Activated T-helper 9 cell treated with anti-CD3 and anti-CD28 coated beads, Interleukin-2, amount 50 U/mL, for 16 hours (primary cell): ENCODE measurements at regions not wholly inside any gene's neighbourhood (a gene's known extent, or its start where the extent isn't known, plus 50 kb on each side); places are given as distances from the start of the nearest gene placed in this dataset.
"Not testable (repeated sequence)": the region's sequence is repeated elsewhere in the genome, so short reads cannot be mapped to it uniquely, and the experiment has no call there.

Source experiments
- DNase-seq: peaks from one replicate; pipeline ENCODE4 v3.0.0-alpha.2; 2020; ENCODE audit warnings: low read depth

DNA sequence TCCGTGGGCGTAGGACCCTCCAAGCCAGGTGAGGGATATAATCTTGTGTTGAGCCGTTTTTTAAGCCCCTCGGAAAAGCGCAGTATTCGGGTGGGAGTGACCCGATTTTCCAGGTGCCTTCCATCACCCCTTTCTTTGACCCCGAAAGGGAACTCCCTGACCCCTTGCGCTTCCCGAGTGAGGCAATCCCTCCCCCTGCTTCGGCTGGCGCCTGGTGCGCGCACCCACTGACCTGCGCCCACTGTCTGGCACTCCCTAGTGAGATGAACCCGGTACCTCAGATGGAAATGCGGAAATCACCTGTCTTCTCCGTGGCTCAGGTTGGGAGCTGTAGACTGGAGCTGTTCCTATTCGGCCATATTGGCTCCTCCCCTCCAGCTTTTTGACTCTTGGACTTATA lies 1365.0 kb downstream of the GRIK2 start:
- not testable (repeated sequence) for DNase-seq

DNA sequence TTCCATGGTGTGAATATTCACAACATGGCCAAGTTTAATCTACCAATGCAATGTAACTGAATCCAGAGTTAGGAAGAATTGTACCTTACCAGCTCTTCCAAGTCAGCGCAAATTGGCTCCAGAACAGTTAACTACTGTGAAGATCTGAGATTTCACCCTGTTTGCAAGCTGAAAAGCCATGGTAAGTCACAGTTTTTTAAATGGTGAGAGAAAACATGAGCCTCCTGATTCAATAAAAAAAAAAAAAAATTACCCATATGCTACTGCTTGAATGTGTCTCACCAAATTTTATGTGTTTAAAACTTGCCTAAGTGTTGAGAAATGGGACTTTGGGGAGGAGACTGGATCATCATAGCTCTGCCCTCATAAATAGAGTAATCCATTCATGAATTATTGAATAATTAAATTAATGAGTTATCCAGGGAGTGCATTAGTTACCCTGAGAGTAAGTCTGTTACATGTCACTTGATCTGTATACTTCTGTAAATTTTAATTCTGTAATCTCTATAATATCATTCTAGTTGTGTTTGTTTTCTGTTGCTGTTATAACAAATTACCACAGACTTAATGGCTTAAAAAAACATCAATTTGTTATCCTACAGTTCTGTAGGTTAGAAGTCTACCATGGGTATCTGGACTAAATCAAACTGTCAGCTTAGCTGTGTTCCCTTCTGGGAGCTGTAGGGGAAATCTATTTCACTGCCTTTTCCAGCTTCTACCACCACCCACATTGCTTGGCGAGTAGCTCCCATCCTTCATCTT lies 1355.9 kb downstream of the GRIK2 start:
- DNase-seq = no peak

GRCh38 chr6:102746941-102747340 lies 1353.4 kb downstream of the GRIK2 start:
- DNase-seq = no peak

- no peak for DNase-seq
Measured at GRCh38 chr6:102742754-102743356, 1349.3 kb downstream of the GRIK2 start.

DNA sequence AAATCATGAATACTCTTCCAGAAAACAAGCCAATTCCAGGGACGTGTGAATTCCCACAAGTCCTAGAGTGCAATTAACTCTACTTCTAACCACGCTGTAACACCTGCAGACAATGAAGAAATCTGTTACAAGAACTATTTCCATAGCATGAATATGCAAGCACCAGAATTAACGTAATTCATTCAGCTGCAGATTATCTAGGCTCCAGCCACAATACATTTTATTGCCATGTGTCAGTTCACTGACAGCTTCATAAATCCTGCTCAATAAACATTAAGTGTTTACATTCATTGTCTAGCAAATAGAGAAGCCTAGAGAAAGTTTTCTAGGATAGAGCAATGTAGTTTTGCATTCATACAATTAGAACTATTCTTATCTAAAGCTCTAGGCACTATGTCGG lies 1348.5 kb downstream of the GRIK2 start:
- DNase-seq = no peak

GRCh38 chr6:102736941-102737368 lies 1343.4 kb downstream of the GRIK2 start:
- no peak for DNase-seq

DNA sequence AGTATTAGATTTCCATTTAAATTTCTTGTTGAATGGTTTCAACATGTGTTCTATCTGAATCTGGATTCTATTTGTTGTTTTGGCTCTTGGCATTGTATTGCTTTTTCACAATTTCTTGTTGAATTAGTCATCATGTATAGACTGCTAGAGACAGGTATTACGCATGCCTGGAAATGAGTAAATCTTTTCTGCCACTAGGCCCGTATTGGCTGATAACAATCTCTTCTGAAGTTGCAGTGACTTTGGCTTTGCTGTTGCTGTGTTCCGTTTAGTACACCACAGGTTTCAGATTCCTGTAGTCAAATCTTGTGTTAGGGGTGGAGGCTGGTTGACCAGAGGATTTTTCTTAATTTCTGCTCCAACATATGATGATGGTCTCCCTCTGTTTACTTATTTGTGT lies 1339.4 kb downstream of the GRIK2 start:
- no peak for DNase-seq

DNA sequence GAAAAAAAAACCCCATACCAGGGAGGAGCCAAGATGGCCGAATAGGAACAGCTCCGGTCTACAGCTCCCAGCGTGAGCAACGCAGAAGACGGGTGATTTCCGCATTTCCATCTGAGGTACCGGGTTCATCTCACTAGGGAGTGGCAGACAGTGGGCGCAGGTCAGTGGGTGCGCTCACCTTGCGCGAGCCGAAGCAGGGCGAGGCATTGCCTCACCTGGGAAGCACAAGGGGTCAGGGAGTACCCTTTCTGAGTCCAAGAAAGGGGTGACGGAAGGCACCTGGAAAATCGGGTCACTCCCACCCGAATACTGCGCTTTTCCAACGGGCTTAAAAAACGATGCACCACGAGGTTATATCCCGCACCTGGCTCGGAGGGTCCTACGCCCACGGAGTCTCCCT lies 1328.6 kb downstream of the GRIK2 start:
- DNase-seq = not testable (repeated sequence)

- DNase-seq = no peak
Measured at GRCh38 chr6:102717737-102718456, 1324.4 kb downstream of the GRIK2 start.

- no peak for DNase-seq
Measured at GRCh38 chr6:102717252-102717651, 1323.7 kb downstream of the GRIK2 start.

DNA sequence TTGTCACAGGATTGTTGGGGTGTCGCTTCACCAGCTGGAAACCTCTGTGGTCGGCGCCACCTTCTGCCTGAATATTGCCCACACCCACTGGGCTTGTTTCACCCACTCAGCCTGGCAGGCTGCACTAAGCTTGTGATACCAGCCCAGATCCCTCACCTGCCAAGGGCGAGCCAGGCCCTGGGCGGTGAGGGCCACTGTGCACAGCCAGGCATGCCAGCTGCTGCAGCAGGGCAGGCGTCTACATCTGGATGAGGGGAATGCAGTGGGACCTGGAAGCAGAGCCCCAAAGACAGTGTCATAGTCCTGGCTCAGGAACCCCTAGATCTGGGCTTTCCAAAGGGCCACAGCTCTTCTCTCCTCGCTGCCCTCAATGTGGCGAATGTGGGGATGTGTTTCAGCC lies 1307.5 kb downstream of the GRIK2 start:
- DNase-seq = no peak

DNA sequence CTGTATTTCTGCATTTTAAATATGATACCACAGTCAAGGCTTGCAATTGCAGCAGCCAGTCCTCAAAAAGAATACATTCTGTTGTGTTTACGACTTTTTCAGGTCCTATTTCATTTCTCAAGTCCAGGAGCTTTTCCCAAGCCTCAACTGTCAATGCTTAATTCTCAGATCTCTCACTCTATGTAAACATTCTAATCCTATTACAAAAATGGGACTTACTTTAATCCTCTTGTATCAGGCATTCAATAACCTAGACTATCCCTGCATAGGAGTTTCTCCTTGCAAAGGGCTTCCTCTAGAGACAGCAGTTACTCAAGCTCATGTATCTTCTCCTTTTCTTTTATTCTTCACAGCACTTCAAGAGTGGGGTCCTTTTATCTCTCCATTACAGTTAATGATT lies 1293.0 kb downstream of the GRIK2 start:
- DNase-seq = no peak

DNA sequence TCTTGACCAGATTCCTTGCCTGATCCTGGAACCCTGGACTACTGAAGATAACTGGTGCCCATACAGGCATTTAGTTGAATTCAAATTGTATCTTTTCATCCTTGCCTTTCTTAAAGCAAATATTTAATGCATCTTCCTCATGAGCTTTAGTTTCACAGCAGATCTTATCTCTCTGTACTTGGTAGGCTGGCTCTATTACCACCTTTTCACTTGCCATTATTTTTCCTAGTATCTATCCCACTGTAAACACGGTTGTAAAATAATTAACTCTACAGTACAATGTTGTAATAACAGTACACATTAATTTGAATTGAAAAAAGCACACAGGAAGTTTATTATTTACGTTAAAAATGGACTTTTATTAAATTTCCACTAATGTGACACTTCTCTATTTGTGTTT lies 1286.9 kb downstream of the GRIK2 start:
- no peak for DNase-seq

DNA sequence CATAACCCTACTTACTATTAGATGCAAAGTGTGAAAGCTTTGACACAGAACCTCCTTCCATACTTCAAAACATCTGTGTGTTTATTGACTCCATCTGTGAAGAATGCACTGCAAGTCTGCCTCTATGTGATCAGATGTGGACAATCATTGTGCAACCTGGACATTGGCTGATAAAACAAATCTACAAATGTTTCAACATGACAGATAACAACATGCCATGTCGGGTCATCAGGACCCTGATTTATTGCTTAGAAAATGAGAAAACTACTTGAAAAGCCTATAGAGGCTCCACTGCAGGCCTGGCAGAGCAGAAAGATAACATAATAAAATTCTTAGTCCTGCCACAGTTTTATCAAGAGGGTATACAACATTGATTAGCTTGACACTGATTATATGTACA lies 1286.4 kb downstream of the GRIK2 start:
- no peak for DNase-seq

DNA sequence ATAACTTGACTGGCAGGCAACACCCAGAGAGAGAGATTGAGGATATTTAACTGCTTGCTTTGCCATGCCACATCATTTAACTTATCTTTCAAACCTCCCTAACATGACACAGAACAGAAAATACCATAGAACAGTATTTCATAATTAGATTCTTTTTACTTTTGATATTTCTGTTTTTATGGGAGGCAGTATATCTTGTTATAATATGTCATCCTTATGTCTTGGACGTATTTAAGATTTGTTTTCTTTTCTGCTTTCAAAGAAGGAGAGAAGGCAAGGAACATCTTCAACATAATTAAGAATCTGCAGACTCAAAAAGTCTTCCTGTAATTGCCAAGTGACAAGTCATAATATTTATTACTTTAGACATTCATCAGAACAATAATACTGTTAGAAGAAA lies 1283.7 kb downstream of the GRIK2 start:
- no peak for DNase-seq

DNA sequence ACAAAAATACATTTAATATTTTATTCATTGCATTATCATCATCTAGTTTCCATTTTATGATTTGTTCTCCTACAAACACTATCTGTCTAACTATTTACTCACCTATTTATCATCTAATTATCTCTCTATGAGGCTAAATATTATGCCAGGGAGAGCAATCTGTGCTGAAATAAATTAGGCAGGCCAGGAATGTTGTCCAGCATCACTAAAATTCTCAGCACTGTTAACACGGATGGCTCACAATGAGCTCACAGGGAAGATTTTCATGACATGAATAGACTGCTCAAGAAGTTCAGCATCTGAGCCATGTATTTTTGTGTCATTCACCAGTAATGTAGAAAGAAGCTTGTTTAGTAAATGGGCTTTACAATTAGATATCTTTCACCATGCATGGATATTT lies 1277.2 kb downstream of the GRIK2 start:
- no peak for DNase-seq

DNA sequence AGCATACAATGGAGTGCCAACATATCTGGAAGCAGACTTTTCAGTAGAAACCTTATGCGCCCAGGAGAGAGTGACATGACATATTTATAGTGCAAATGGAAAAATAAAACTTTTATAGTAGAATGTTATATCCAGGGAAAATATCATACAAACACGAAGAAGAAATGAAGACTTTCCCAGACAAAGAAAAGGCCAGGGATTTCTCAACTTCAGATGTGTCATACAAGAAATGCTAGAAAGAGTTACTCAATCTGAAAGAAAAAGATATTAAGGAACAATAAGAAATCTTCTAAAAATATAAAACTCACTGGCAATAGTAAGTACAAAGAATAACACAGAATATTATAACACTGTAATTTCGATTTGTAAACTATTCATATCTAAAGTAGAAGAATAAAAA lies 1269.3 kb downstream of the GRIK2 start:
- DNase-seq = no peak

- DNase-seq = no peak
Measured at GRCh38 chr6:102660303-102660702, 1266.8 kb downstream of the GRIK2 start.

- DNase-seq = no peak
Measured at GRCh38 chr6:102655823-102656222, 1262.3 kb downstream of the GRIK2 start.

DNA sequence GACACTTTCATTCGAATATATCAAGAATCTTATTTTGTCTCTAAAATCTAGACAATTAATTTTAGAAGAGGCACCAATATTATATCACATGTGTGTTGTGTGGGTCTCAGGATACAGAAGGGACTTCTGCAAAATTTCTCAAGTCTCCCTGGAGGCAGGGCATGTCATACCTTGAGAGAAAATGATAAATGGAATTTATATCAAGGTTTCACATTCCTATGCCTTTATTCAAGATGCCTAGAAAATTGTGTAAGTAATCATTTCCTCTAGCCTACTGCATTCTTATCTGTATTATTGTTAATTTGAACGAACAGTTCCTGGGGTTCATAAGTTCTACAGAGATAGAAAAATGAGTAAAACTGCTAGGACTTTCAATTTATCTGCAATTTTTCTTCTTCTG lies 1247.9 kb downstream of the GRIK2 start:
- DNase-seq = no peak

GRCh38 chr6:102631921-102632320 lies 1238.4 kb downstream of the GRIK2 start:
- no peak for DNase-seq

- no peak for DNase-seq
Measured at GRCh38 chr6:102623201-102623600, 1229.7 kb downstream of the GRIK2 start.

GRCh38 chr6:102619585-102619984 lies 1226.1 kb downstream of the GRIK2 start:
- DNase-seq = no peak
